Mesenchymal stem cell (in vitro differentiated cells and primary cell): ENCODE measurements at regions not wholly inside any gene's neighbourhood (a gene's known extent, or its start where the extent isn't known, plus 50 kb on each side); places are given as distances from the start of the nearest gene placed in this dataset.

ENCODE experiments used
- DNase-seq: peaks from one replicate; pipeline ENCODE4 v3.0.0-alpha.2; 2013
- H2AFZ ChIP-seq: one replicate; pipeline ENCODE4 v1.6.1; 2013; ENCODE audit warnings: low read depth, mild to moderate bottlenecking, control low read depth, inconsistent platforms, low read length, moderate library complexity
- H2AK5ac ChIP-seq: 2 replicates; pipeline ENCODE4 v1.6.1; 2013; ENCODE audit warnings: low read length, moderate library complexity, mild to moderate bottlenecking, inconsistent platforms; ENCODE audit not compliant: severe bottlenecking
- H2BK120ac ChIP-seq: one replicate; pipeline ENCODE4 v1.6.1; 2013; ENCODE audit warnings: low read depth, mild to moderate bottlenecking, inconsistent platforms, low read length, moderate library complexity
- H2BK12ac ChIP-seq, 2 experiments: one replicate each; pipeline ENCODE4 v1.6.1; 2013; ENCODE audit warnings: inconsistent platforms in 2 of 2, low read length in 2 of 2, mild to moderate bottlenecking in 2 of 2, moderate library complexity in 2 of 2, control low read depth in 1 of 2
- H2BK15ac ChIP-seq: one replicate; pipeline ENCODE4 v1.6.1; 2013; ENCODE audit warnings: mild to moderate bottlenecking, low read depth, inconsistent platforms; ENCODE audit not compliant: poor library complexity, severe bottlenecking
- H2BK5ac ChIP-seq: 2 replicates; pipeline ENCODE4 v1.6.1; 2013; ENCODE audit warnings: low read depth, mild to moderate bottlenecking, low read length, control low read depth, inconsistent platforms; ENCODE audit not compliant: poor library complexity, severe bottlenecking
- H3K14ac ChIP-seq, 2 experiments: one replicate each; pipeline ENCODE4 v1.6.1; 2013; ENCODE audit warnings: inconsistent platforms in 2 of 2, low read length in 2 of 2, control low read depth in 1 of 2, mild to moderate bottlenecking in 1 of 2, moderate library complexity in 1 of 2
- H3K18ac ChIP-seq, 2 experiments: one replicate each; pipeline ENCODE4 v1.6.1; 2013; ENCODE audit warnings: inconsistent platforms in 2 of 2, low read length in 2 of 2, control low read depth in 1 of 2, low read depth in 1 of 2, mild to moderate bottlenecking in 1 of 2
- H3K23ac ChIP-seq, 2 experiments: one replicate each; pipeline ENCODE4 v1.6.1; 2013; ENCODE audit warnings: inconsistent platforms in 2 of 2, low read length in 2 of 2, mild to moderate bottlenecking in 2 of 2, moderate library complexity in 2 of 2, control low read depth in 1 of 2
- H3K27ac ChIP-seq: 2 replicates; pipeline ENCODE4 v1.5.1; 2013; ENCODE audit warnings: mild to moderate bottlenecking, moderate library complexity, low read length, control low read depth, inconsistent platforms; ENCODE audit not compliant: poor library complexity, severe bottlenecking
- H3K27me3 ChIP-seq, 2 experiments: 2 replicates each; pipeline versions ENCODE4 v1.6.1 to v1.7.0; 2013; ENCODE audit warnings: low read length in 2 of 2, mild to moderate bottlenecking in 2 of 2, moderate library complexity in 2 of 2, control low read depth in 1 of 2, inconsistent platforms in 1 of 2; ENCODE audit not compliant: control insufficient read depth in 1 of 2, insufficient read depth in 1 of 2
- H3K36me3 ChIP-seq, 2 experiments: 2 replicates each; pipeline versions ENCODE4 v1.6.1 to v1.7.0; 2013; ENCODE audit warnings: low read length in 2 of 2, control low read depth in 1 of 2, inconsistent platforms in 1 of 2, low read depth in 1 of 2, mild to moderate bottlenecking in 1 of 2; ENCODE audit not compliant: insufficient read depth in 2 of 2, control insufficient read depth in 1 of 2
- H3K4ac ChIP-seq, 2 experiments: one replicate each; pipeline ENCODE4 v1.6.1; 2013; ENCODE audit warnings: inconsistent platforms in 2 of 2, low read length in 2 of 2, mild to moderate bottlenecking in 2 of 2, moderate library complexity in 2 of 2, control low read depth in 1 of 2, low read depth in 1 of 2
- H3K4me1 ChIP-seq: 2 replicates; pipeline ENCODE4 v1.6.1; 2013; ENCODE audit warnings: low read depth, low read length, control low read depth; ENCODE audit not compliant: control insufficient read depth, insufficient read depth
- H3K4me2 ChIP-seq: 2 replicates; pipeline ENCODE4 v1.6.1; 2013; ENCODE audit warnings: low read length, mild to moderate bottlenecking, inconsistent platforms; ENCODE audit not compliant: poor library complexity, severe bottlenecking
- H3K4me3 ChIP-seq, 2 experiments: 2 replicates each; pipeline versions ENCODE4 v1.5.1 to v1.7.0; 2013; ENCODE audit warnings: low read length in 2 of 2, mild to moderate bottlenecking in 2 of 2, control low read depth in 1 of 2, low read depth in 1 of 2; ENCODE audit not compliant: insufficient read depth in 1 of 2
- H3K79me1 ChIP-seq: replicated peaks from 2 replicates; pipeline ENCODE4 v1.6.1; 2013; ENCODE audit warnings: mild to moderate bottlenecking, control low read depth, low read length, inconsistent platforms; ENCODE audit not compliant: poor library complexity, severe bottlenecking
- H3K9ac ChIP-seq: 2 replicates; pipeline ENCODE4 v1.7.0; 2013; ENCODE audit warnings: mild to moderate bottlenecking, low read length, moderate library complexity
- H3K9me3 ChIP-seq: 2 replicates; pipeline ENCODE4 v1.7.0; 2013; ENCODE audit warnings: mild to moderate bottlenecking, low read length; ENCODE audit not compliant: control insufficient read depth
- H4K8ac ChIP-seq: one replicate; pipeline ENCODE4 v1.6.1; 2013; ENCODE audit warnings: inconsistent platforms, mild to moderate bottlenecking, low read length, moderate library complexity
- H4K91ac ChIP-seq: one replicate; pipeline ENCODE4 v1.6.1; 2013; ENCODE audit warnings: mild to moderate bottlenecking, low read length, inconsistent platforms
- WGBS: methylation state at CpG from one replicate; pipeline ENCODE4 v1.1.7; 2013; ENCODE audit warnings: mixed read lengths; 5-methylcytosine and 5-hydroxymethylcytosine counted together

GRCh38 chr12:63307849-63308248, 156.8 kb upstream of the AVPR1A start:
- H2BK12ac ChIP-seq, result no peak overlapping the region
- H3K18ac ChIP-seq, result no peak overlapping the region
- no peak overlapping the region for H4K91ac ChIP-seq
- H2BK15ac ChIP-seq, result no peak overlapping the region
- no peak overlapping the region for H3K4me2 ChIP-seq
- H3K4me1 ChIP-seq, result peaks cover 3% of the 10 kb centered on the region
- DNase-seq, result no peak
- no peak overlapping the region for H3K9ac ChIP-seq
- H3K27me3 ChIP-seq, result no peaks in the 10 kb centered on the region
- no peak overlapping the region for H2AFZ ChIP-seq
- peaks cover 8% of the 10 kb centered on the region for H3K9me3 ChIP-seq
- H3K4ac ChIP-seq, result no peak overlapping the region
- 97% methylated on average over 7 of the region's 8 CpGs for WGBS
- peak overlapping the region; percentile 90 for H2AK5ac ChIP-seq
- H3K4me3 ChIP-seq, result no peak overlapping the region
- no peak overlapping the region for H4K8ac ChIP-seq
- H3K79me1 ChIP-seq, result no peaks in the 10 kb centered on the region
- no peak overlapping the region for H3K23ac ChIP-seq
- H2BK5ac ChIP-seq, result no peak overlapping the region
- H3K36me3 ChIP-seq, result no peaks in the 10 kb centered on the region
- no peak overlapping the region for H3K14ac ChIP-seq
- H2BK120ac ChIP-seq, result no peak overlapping the region
- no peak overlapping the region for H3K27ac ChIP-seq

- no peak overlapping the region for H2BK15ac ChIP-seq
- no peak overlapping the region for H2BK5ac ChIP-seq
- no peak overlapping the region for H2AK5ac ChIP-seq
- H3K14ac ChIP-seq, result no peak overlapping the region
- WGBS, result 89% methylated on average over 14 of the region's 14 CpGs
- H3K4me1 ChIP-seq, result peaks cover 10% of the 10 kb centered on the region
- H3K4ac ChIP-seq, result no peak overlapping the region
- no peak overlapping the region for H4K91ac ChIP-seq
- no peaks in the 10 kb centered on the region for H3K36me3 ChIP-seq
- no peak overlapping the region for H2BK120ac ChIP-seq
- H3K79me1 ChIP-seq, result no peaks in the 10 kb centered on the region
- no peak overlapping the region for H3K27ac ChIP-seq
- DNase-seq, result no peak
- no peak overlapping the region for H3K18ac ChIP-seq
- no peak overlapping the region for H3K9ac ChIP-seq
- H3K9me3 ChIP-seq, result peaks cover 8% of the 10 kb centered on the region
- no peak overlapping the region for H2AFZ ChIP-seq
- no peak overlapping the region for H2BK12ac ChIP-seq
- no peak overlapping the region for H3K23ac ChIP-seq
- H4K8ac ChIP-seq, result no peak overlapping the region
- H3K4me2 ChIP-seq, result no peak overlapping the region
- no peak overlapping the region for H3K4me3 ChIP-seq
- H3K27me3 ChIP-seq, result no peaks in the 10 kb centered on the region
Observed at GRCh38 chr12:63305901-63306875, 155.2 kb upstream of the AVPR1A start.

GRCh38 chr12:63304887-63305316, 153.9 kb upstream of the AVPR1A start:
- Histone ChIP-seq H3K4me1 (peaks cover 10% of the 10 kb centered on the region), H2BK120ac (no peak overlapping the region), H3K4me2 (peak overlapping the region; percentile 2), H2BK5ac (no peak overlapping the region), H3K36me3 (no peaks in the 10 kb centered on the region), H3K18ac (no peak overlapping the region), H3K14ac (no peak overlapping the region), H3K4ac (no peak overlapping the region), H3K27ac (no peak overlapping the region), H3K79me1 (no peaks in the 10 kb centered on the region), H3K27me3 (no peaks in the 10 kb centered on the region), H2BK15ac (no peak overlapping the region), H4K8ac (no peak overlapping the region), H2BK12ac (no peak overlapping the region), H3K9me3 (no peaks in the 10 kb centered on the region), H3K9ac (no peak overlapping the region), H3K4me3 (no peak overlapping the region), H2AK5ac (no peak overlapping the region), H4K91ac (no peak overlapping the region), H3K23ac (no peak overlapping the region), H2AFZ (no peak overlapping the region)
- WGBS, result 92% methylated on average over 4 of the region's 5 CpGs
- no peak for DNase-seq

- Histone ChIP-seq H3K9me3 (no peaks in the 10 kb centered on the region), H3K4me2 (no peak overlapping the region), H3K4me3 (no peak overlapping the region), H3K14ac (no peak overlapping the region), H3K36me3 (no peaks in the 10 kb centered on the region), H4K8ac (no peak overlapping the region), H3K9ac (no peak overlapping the region), H2BK12ac (no peak overlapping the region), H3K79me1 (no peaks in the 10 kb centered on the region), H3K23ac (no peak overlapping the region), H3K18ac (no peak overlapping the region), H3K27ac (peak overlapping the region; percentile 59), H4K91ac (no peak overlapping the region), H3K4me1 (peaks cover 10% of the 10 kb centered on the region), H2BK15ac (no peak overlapping the region), H2BK5ac (peak overlapping the region; percentile 37), H3K4ac (no peak overlapping the region), H2AFZ (no peak overlapping the region), H2AK5ac (peak overlapping the region; percentile 53), H3K27me3 (no peaks in the 10 kb centered on the region), H2BK120ac (no peak overlapping the region)
- no peak for DNase-seq
- WGBS, result no CpG with 5 or more reads among the region's 2 CpGs
Observed at GRCh38 chr12:63302941-63303536, 152.0 kb upstream of the AVPR1A start.
